CD1c-positive myeloid dendritic cell (primary cell): ENCODE measurements at regions not wholly inside any gene's neighbourhood (a gene's known extent, or its start where the extent isn't known, plus 50 kb on each side); places are given as distances from the start of the nearest gene placed in this dataset.
"Not testable (repeated sequence)": the region's sequence is repeated elsewhere in the genome, so short reads cannot be mapped to it uniquely, and the experiment has no call there.

Experiments
- DNase-seq: peaks from one replicate; pipeline ENCODE4 v3.0.0-alpha.2; 2016; ENCODE audit errors: extremely low spot score

GRCh38 chrX:42442745-42443144 is 335.2 kb downstream of the PPP1R2C start:
- DNase-seq, result no peak

GRCh38 chrX:42437211-42437610 is 340.8 kb downstream of the PPP1R2C start:
- DNase-seq, result no peak

- DNase-seq, result no peak
These were observed 343.4 kb downstream of the PPP1R2C start for GRCh38 chrX:42434458-42435166.

- DNase-seq, result no peak
These were observed 345.4 kb downstream of the PPP1R2C start for GRCh38 chrX:42432552-42432951.

GRCh38 chrX:42422961-42423360 is 355.0 kb downstream of the PPP1R2C start:
- DNase-seq, result no peak

GRCh38 chrX:42420426-42420825 is 357.5 kb downstream of the PPP1R2C start:
- DNase-seq, result no peak

- DNase-seq, result no peak
These were observed 362.3 kb downstream of the PPP1R2C start for GRCh38 chrX:42415636-42416035.

GRCh38 chrX:42414057-42414456 is 363.9 kb downstream of the PPP1R2C start:
- DNase-seq, result no peak

- no peak for DNase-seq
These were observed 378.3 kb downstream of the PPP1R2C start for GRCh38 chrX:42399632-42400024.

- DNase-seq, result no peak
These were observed 378.9 kb downstream of the PPP1R2C start for GRCh38 chrX:42398967-42399631.

- no peak for DNase-seq
These were observed 381.8 kb downstream of the PPP1R2C start for GRCh38 chrX:42396136-42396535.

GRCh38 chrX:42392846-42393245 is 385.1 kb downstream of the PPP1R2C start:
- DNase-seq, result no peak

- DNase-seq, result no peak
These were observed 391.3 kb downstream of the PPP1R2C start for GRCh38 chrX:42386681-42387080.

GRCh38 chrX:42385730-42386129 is 392.2 kb downstream of the PPP1R2C start:
- DNase-seq, result no peak

GRCh38 chrX:42384956-42385355 is 393.0 kb downstream of the PPP1R2C start:
- no peak for DNase-seq

GRCh38 chrX:42378857-42379256 is 399.1 kb downstream of the PPP1R2C start:
- DNase-seq, result no peak

GRCh38 chrX:42375086-42375485 is 402.9 kb downstream of the PPP1R2C start:
- DNase-seq, result no peak

GRCh38 chrX:42366181-42366580 is 411.8 kb downstream of the PPP1R2C start:
- no peak for DNase-seq

- DNase-seq, result no peak
These were observed 415.7 kb downstream of the PPP1R2C start for GRCh38 chrX:42362219-42362618.

- not testable (repeated sequence) for DNase-seq
These were observed 419.6 kb upstream of the CASK start for GRCh38 chrX:42342981-42343380.
